Loucy (cell line): ENCODE measurements at regions not wholly inside any gene's neighbourhood (a gene's known extent, or its start where the extent isn't known, plus 50 kb on each side); places are given as distances from the start of the nearest gene placed in this dataset.

ENCODE experiments used
- EZH2phosphoT487 ChIP-seq: fragments of 200-600 bp; IDR thresholded peaks from 2 replicates; pipeline ENCODE4 v1.6.1; 2018; ENCODE audit warnings: antibody characterized with exemption, mild to moderate bottlenecking, moderate library complexity, borderline replicate concordance
- TF ChIP-seq, protein P1 (sequence below): fragments of 200-600 bp; sonication (generic); conservative IDR thresholded peaks from 2 replicates; pipeline ENCODE4 v1.5.1; 2014; ENCODE audit warnings: mild to moderate bottlenecking, antibody characterized with exemption, low read length

DNA sequence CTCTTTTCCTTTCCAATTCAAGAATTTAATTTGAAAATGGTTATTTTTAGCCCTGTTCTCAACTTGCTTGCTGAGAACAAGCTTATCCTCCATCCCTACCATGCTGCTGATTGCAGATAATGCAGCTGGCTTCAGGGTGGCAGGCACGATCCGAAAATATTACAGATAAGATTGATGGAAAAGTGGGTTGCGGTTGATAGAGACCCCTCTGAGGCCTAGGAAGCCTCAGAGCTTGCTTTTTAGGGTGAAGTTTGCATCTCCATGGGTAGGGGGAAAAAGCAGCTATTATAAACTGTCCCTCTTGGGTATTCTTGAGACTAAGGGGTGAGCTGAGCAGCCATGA, 116.5 kb upstream of the GOT2 start:
- TF ChIP-seq, protein P1, sequence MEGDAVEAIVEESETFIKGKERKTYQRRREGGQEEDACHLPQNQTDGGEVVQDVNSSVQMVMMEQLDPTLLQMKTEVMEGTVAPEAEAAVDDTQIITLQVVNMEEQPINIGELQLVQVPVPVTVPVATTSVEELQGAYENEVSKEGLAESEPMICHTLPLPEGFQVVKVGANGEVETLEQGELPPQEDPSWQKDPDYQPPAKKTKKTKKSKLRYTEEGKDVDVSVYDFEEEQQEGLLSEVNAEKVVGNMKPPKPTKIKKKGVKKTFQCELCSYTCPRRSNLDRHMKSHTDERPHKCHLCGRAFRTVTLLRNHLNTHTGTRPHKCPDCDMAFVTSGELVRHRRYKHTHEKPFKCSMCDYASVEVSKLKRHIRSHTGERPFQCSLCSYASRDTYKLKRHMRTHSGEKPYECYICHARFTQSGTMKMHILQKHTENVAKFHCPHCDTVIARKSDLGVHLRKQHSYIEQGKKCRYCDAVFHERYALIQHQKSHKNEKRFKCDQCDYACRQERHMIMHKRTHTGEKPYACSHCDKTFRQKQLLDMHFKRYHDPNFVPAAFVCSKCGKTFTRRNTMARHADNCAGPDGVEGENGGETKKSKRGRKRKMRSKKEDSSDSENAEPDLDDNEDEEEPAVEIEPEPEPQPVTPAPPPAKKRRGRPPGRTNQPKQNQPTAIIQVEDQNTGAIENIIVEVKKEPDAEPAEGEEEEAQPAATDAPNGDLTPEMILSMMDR, result no peak
- TF ChIP-seq EZH2phosphoT487, result no peak
